SU-DHL-6 (cell line): ENCODE measurements at regions not wholly inside any gene's neighbourhood (a gene's known extent, or its start where the extent isn't known, plus 50 kb on each side); places are given as distances from the start of the nearest gene placed in this dataset.

ENCODE experiments used
- H2AFZ ChIP-seq: fragments of 200-600 bp; sonication (generic); 2 replicates; pipeline ENCODE4 v1.6.1; 2014; ENCODE audit warnings: low read depth, mild to moderate bottlenecking, moderate library complexity, mixed read lengths, antibody characterized with exemption, low read length; ENCODE audit not compliant: severe bottlenecking
- H3F3A ChIP-seq: fragments of 200-600 bp; shearing (Covaris generic); 2 replicates; pipeline ENCODE4 v1.6.0; 2016; ENCODE audit warnings: antibody characterized with exemption, mild to moderate bottlenecking; ENCODE audit not compliant: insufficient read depth
- H3K27ac ChIP-seq: fragments of 200-600 bp; sonication (generic); 2 replicates; pipeline ENCODE4 v1.5.1; 2016; ENCODE audit warnings: low read depth, mild to moderate bottlenecking, low read length, moderate library complexity, mixed read lengths
- H3K27me3 ChIP-seq: fragments of 200-600 bp; sonication (generic), shearing (Covaris generic); 2 replicates; pipeline ENCODE4 v1.6.0; 2014; ENCODE audit warnings: mild to moderate bottlenecking, low read length
- H3K36me3 ChIP-seq: fragments of 200-600 bp; sonication (generic); 2 replicates; pipeline ENCODE4 v1.6.1; 2014; ENCODE audit warnings: mild to moderate bottlenecking, low read length, mixed read lengths
- H3K4me2 ChIP-seq: fragments of 300-600, 200-600 bp; shearing (Covaris generic), sonication (generic); 2 replicates; pipeline ENCODE4 v1.6.0; 2014; ENCODE audit warnings: low read length, low read depth, mild to moderate bottlenecking; ENCODE audit not compliant: poor library complexity, severe bottlenecking
- H3K4me3 ChIP-seq: fragments of 200-600 bp; sonication (generic); 2 replicates; pipeline ENCODE4 v1.5.1; 2014; ENCODE audit warnings: antibody characterized with exemption, low read length, mild to moderate bottlenecking, mixed read lengths; ENCODE audit not compliant: insufficient read depth, poor library complexity, severe bottlenecking
- H3K79me2 ChIP-seq: fragments of 200-600 bp; sonication (generic); 2 replicates; pipeline ENCODE4 v1.6.1; 2014; ENCODE audit warnings: mild to moderate bottlenecking, low read length, moderate library complexity; ENCODE audit not compliant: insufficient read depth
- H3K9ac ChIP-seq: fragments of 200-600 bp; sonication (generic); 2 replicates; pipeline ENCODE4 v1.7.0; 2014; ENCODE audit warnings: mild to moderate bottlenecking, low read length
- H3K9me2 ChIP-seq: fragments of 200-600 bp; sonication (generic); replicated peaks from 2 replicates; pipeline ENCODE4 v1.6.1; 2014; ENCODE audit warnings: low read length; ENCODE audit not compliant: insufficient read depth
- H3K9me3 ChIP-seq: fragments of 200-600 bp; sonication (generic); 2 replicates; pipeline ENCODE4 v1.6.1; 2014; ENCODE audit warnings: low read length, mixed read lengths; ENCODE audit not compliant: insufficient read depth
- H4K20me1 ChIP-seq: fragments of 200-600 bp; sonication (generic); 2 replicates; pipeline ENCODE4 v1.6.1; 2014; ENCODE audit warnings: low read depth, mild to moderate bottlenecking, antibody characterized with exemption, low read length, moderate library complexity, mixed read lengths
- EZH2phosphoT487 ChIP-seq: fragments of 200-600 bp; sonication (generic), shearing (Covaris generic); conservative IDR thresholded peaks from 2 replicates; pipeline ENCODE4 v1.6.1; 2018; ENCODE audit warnings: mild to moderate bottlenecking, antibody characterized with exemption, low read length, moderate library complexity, mixed read lengths
- TF ChIP-seq, protein P1 (sequence below): fragments of 200-600 bp; sonication (generic); IDR thresholded peaks from one replicate; pipeline ENCODE4 v1.5.1; 2017; ENCODE audit warnings: antibody characterized with exemption, mild to moderate bottlenecking, low read length, moderate library complexity; ENCODE audit not compliant: insufficient read depth, poor library complexity, severe bottlenecking

DNA sequence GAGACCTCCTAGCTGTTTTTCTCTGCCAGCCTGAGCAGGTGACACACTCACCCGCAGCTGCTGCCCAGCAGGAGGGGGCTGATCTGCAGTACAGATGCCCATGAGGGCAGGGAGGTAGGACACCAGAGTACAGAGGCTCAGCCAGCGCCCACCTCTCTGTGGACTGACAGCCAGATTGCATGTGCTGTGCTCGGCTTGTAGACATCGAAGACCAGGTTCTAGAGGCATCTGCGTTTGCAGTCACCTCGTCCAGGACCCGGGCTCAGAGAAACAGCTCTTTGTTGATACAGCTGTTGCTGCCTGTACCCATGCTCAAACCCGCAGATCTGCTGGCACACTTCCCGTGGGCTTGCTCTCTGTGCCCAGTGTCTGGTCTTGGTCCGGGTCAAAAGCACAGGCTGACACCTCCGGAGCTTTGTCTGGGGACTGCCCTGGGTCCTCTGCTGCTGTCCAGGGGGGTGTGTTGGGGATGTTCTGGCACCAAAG, 224.7 kb downstream of the GLRX3 start:
- Histone ChIP-seq H3K27me3 (no peaks in the 10 kb centered on the region), H3K4me3 (no peak overlapping the region), H3K9ac (no peak overlapping the region), H3F3A (no peaks in the 10 kb centered on the region), H4K20me1 (no peaks in the 10 kb centered on the region), H3K36me3 (no peaks in the 10 kb centered on the region), H3K9me3 (no peaks in the 10 kb centered on the region), H3K9me2 (no peaks in the 10 kb centered on the region), H3K79me2 (no peaks in the 10 kb centered on the region), H3K27ac (no peak overlapping the region), H2AFZ (no peak overlapping the region), H3K4me2 (no peak overlapping the region)
- TF ChIP-seq EZH2phosphoT487, result no peak
- TF ChIP-seq, protein P1, sequence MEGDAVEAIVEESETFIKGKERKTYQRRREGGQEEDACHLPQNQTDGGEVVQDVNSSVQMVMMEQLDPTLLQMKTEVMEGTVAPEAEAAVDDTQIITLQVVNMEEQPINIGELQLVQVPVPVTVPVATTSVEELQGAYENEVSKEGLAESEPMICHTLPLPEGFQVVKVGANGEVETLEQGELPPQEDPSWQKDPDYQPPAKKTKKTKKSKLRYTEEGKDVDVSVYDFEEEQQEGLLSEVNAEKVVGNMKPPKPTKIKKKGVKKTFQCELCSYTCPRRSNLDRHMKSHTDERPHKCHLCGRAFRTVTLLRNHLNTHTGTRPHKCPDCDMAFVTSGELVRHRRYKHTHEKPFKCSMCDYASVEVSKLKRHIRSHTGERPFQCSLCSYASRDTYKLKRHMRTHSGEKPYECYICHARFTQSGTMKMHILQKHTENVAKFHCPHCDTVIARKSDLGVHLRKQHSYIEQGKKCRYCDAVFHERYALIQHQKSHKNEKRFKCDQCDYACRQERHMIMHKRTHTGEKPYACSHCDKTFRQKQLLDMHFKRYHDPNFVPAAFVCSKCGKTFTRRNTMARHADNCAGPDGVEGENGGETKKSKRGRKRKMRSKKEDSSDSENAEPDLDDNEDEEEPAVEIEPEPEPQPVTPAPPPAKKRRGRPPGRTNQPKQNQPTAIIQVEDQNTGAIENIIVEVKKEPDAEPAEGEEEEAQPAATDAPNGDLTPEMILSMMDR, result no peak

DNA sequence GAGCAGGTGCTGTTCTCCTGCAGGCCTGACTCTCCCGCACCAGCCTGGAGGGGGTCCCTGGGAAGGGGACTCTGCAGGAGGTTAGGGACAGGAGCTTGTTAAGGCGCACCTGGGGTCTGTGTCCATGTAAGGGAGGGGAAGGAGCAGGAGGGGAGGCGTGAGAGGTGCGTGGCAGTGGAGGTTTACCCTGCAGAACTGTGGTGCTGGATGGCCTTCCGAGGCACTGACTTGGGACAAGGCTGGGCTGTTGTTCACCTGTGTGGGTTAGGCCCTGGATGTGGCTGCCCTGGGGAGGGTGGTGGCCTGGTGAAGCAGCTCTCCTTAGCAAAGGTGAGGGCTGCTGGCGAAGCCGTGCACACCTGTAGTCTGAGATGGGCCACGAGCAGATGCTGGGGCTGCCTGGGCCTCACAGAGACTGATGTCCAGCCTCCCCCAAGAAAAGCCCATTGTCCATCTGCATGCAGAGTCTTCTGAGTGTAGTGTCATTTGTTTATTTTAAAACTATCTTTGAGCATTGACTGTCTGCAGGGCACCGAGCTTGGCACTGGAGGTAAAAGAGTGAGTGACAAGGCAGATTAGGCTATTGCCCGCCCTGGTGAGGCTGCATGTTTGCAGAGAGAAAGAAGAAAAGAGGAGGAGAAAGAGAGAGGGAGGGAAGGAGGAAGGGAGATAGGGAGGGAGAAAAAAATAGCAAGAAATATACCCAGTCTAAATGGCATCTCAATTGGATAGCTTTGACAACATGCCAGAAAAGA, 225.3 kb downstream of the GLRX3 start:
- no peaks in the 10 kb centered on the region for H3K9me3 ChIP-seq
- no peak for TF ChIP-seq EZH2phosphoT487
- TF ChIP-seq, protein P1, result no peak
- no peaks in the 10 kb centered on the region for H3K79me2 ChIP-seq
- H3F3A ChIP-seq, result no peaks in the 10 kb centered on the region
- H3K27ac ChIP-seq, result no peak overlapping the region
- H3K9ac ChIP-seq, result no peak overlapping the region
- H4K20me1 ChIP-seq, result no peaks in the 10 kb centered on the region
- H3K27me3 ChIP-seq, result no peaks in the 10 kb centered on the region
- no peaks in the 10 kb centered on the region for H3K9me2 ChIP-seq
- H3K4me2 ChIP-seq, result no peak overlapping the region
- H3K4me3 ChIP-seq, result no peak overlapping the region
- no peaks in the 10 kb centered on the region for H3K36me3 ChIP-seq
- H2AFZ ChIP-seq, result no peak overlapping the region

GRCh38 chr10:130362308-130362761, 226.1 kb downstream of the GLRX3 start:
- no peak overlapping the region for H3K4me3 ChIP-seq
- H3K27me3 ChIP-seq, result no peaks in the 10 kb centered on the region
- no peak overlapping the region for H3K27ac ChIP-seq
- H3K36me3 ChIP-seq, result no peaks in the 10 kb centered on the region
- H3K4me2 ChIP-seq, result no peak overlapping the region
- H3K9me2 ChIP-seq, result no peaks in the 10 kb centered on the region
- no peaks in the 10 kb centered on the region for H3K79me2 ChIP-seq
- H3K9me3 ChIP-seq, result no peaks in the 10 kb centered on the region
- H3F3A ChIP-seq, result no peaks in the 10 kb centered on the region
- no peak overlapping the region for H3K9ac ChIP-seq
- no peaks in the 10 kb centered on the region for H4K20me1 ChIP-seq
- no peak for TF ChIP-seq EZH2phosphoT487
- TF ChIP-seq, protein P1, result no peak
- no peak overlapping the region for H2AFZ ChIP-seq
